Activated CD8-positive, alpha-beta T cell treated with anti-CD3 and anti-CD28 coated beads for 36 hours (primary cell): ENCODE measurements at regions not wholly inside any gene's neighbourhood (a gene's known extent, or its start where the extent isn't known, plus 50 kb on each side); places are given as distances from the start of the nearest gene placed in this dataset.

Experiments used
- ATAC-seq: fragments of 200-7000 bp; cut with Tn5 transposase; one replicate; pipeline ENCODE4 v1.10.0; 2021; ENCODE audit warnings: mild to moderate bottlenecking, moderate library complexity
- CTCF ChIA-PET: fragments of 350-600 bp; sonication (Branson Sonifier 250); formaldehyde crosslinking; loops from one replicate; lab custom pipeline; 2021; ENCODE audit warnings: antibody characterized with exemption; lab: Charles Lee
- POLR2A ChIA-PET: fragments of 350-600 bp; sonication (Branson Sonifier 250); formaldehyde crosslinking; loops from one replicate; lab custom pipeline; 2021; ENCODE audit warnings: antibody characterized with exemption; lab: Charles Lee
- DNase-seq: peaks from one replicate; pipeline ENCODE4 v3.0.0-alpha.2; 2020
- H3K27ac Mint-ChIP-seq: one replicate; pipeline ENCODE4 v1.8.0; 2021; ENCODE audit warnings: mild to moderate bottlenecking, mixed read lengths
- H3K27me3 Mint-ChIP-seq: one replicate; pipeline ENCODE4 v1.8.0; 2021; ENCODE audit warnings: mixed read lengths
- H3K36me3 Mint-ChIP-seq: one replicate; pipeline ENCODE4 v1.8.0; 2021; ENCODE audit warnings: low read depth, mixed read lengths
- H3K4me1 Mint-ChIP-seq: one replicate; pipeline ENCODE4 v1.8.0; 2021; ENCODE audit warnings: low read depth, mixed read lengths
- H3K4me3 Mint-ChIP-seq: one replicate; pipeline ENCODE4 v1.8.0; 2021; ENCODE audit warnings: mild to moderate bottlenecking, moderate library complexity, mixed read lengths
- H3K9me3 Mint-ChIP-seq: one replicate; pipeline ENCODE4 v1.8.0; 2021; ENCODE audit warnings: mixed read lengths
- CTCF ChIP-seq: fragments of 200-600 bp; IDR thresholded peaks from one replicate; pipeline ENCODE4 v1.8.0; 2022; ENCODE audit warnings: antibody characterized with exemption, mild to moderate bottlenecking
- intact Hi-C: fragments of 100-400 bp; cut with micrococcal nuclease; formaldehyde crosslinking; loops from one replicate; pipeline ENCODE4 v1.10.0; 2022

- ATAC-seq: no peak
- no peak for DNase-seq
- Mint-ChIP-seq H3K4me3 (no peak overlapping the region), H3K27me3 (no peaks in the 10 kb centered on the region), H3K36me3 (no peaks in the 10 kb centered on the region), H3K4me1 (no peaks in the 10 kb centered on the region), H3K27ac (no peak overlapping the region), H3K9me3 (peaks cover 3% of the 10 kb centered on the region)
- intact Hi-C loops: no loop called here
- ChIA-PET CTCF (no interaction called here), POLR2A (no interaction called here)
- no peak for TF ChIP-seq CTCF
Measured at GRCh38 chr3:144287001-144287400, 315.4 kb downstream of the DIPK2A start.

- DNase-seq (no peak), ATAC-seq (no peak)
- no peak for TF ChIP-seq CTCF
- H3K27ac Mint-ChIP-seq: no peak overlapping the region
- H3K36me3 Mint-ChIP-seq: no peaks in the 10 kb centered on the region
- POLR2A ChIA-PET: no interaction called here
- no peak overlapping the region for H3K4me3 Mint-ChIP-seq
- peaks cover 5% of the 10 kb centered on the region for H3K9me3 Mint-ChIP-seq
- intact Hi-C loops: no loop called here
- CTCF ChIA-PET: no interaction called here
- H3K27me3 Mint-ChIP-seq: no peaks in the 10 kb centered on the region
- no peaks in the 10 kb centered on the region for H3K4me1 Mint-ChIP-seq
Measured at GRCh38 chr3:144289057-144289456, 317.4 kb downstream of the DIPK2A start.

DNA sequence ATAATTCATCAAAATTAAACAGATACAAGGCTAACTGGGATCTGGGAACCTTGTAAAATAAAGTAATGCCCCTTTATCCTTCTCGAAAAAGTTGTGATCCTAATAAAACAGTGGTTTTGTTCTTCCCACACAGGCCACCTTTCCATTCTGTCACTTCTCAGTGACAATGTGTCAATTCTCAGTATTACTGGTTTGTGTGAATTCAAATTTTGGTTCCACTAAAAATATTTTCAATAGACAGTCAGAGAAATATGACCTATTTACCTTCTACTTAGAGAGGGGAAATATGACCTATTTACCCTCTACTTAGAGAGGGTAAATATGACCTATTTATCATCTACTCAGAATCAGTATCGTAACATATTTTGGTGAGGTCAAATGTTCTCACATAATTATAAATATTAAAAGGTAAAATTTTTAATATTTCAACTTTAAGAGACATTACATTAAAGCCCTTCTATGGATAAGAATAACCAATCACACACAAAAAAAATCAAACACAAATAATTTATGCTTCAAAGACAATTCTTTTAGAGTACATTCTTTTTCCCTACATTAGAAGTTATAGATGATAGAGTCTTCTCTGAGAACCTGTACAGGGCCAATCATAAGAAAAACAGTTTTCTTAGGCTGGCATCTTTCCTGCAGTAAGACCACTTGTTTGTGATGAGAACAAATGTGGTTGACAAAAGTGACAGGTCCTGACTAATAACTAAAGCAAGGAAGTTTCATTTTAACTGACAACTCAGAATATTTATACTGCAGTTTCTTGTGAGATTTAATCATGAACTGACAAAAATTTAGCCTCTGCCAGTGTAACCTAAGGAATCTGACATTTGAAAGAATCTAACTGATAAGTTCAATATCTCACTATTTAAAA lies 323.3 kb downstream of the DIPK2A start:
- intact Hi-C loops: no loop called here
- peaks cover 2% of the 10 kb centered on the region for H3K9me3 Mint-ChIP-seq

GRCh38 chr3:144295613-144296012 lies 324.0 kb downstream of the DIPK2A start:
- Mint-ChIP-seq H3K36me3 (no peaks in the 10 kb centered on the region), H3K9me3 (peaks cover 2% of the 10 kb centered on the region), H3K27ac (no peak overlapping the region), H3K4me3 (no peak overlapping the region), H3K4me1 (peaks cover 2% of the 10 kb centered on the region), H3K27me3 (no peaks in the 10 kb centered on the region)
- ATAC-seq: no peak
- no peak for DNase-seq
- ChIA-PET POLR2A (no interaction called here), CTCF (no interaction called here)
- no peak for TF ChIP-seq CTCF
- intact Hi-C loops: no loop called here

More for the DNA sequence above, 323.3 kb downstream of the DIPK2A start:
- CTCF ChIA-PET: no interaction called here
- H3K4me3 Mint-ChIP-seq: no peak overlapping the region
- peaks cover 2% of the 10 kb centered on the region for H3K4me1 Mint-ChIP-seq
- DNase-seq (no peak), ATAC-seq (peak; percentile 37)
- H3K27ac Mint-ChIP-seq: no peak overlapping the region
- no peaks in the 10 kb centered on the region for H3K36me3 Mint-ChIP-seq
- TF ChIP-seq CTCF: no peak
- no peaks in the 10 kb centered on the region for H3K27me3 Mint-ChIP-seq
- POLR2A ChIA-PET: no interaction called here

DNA sequence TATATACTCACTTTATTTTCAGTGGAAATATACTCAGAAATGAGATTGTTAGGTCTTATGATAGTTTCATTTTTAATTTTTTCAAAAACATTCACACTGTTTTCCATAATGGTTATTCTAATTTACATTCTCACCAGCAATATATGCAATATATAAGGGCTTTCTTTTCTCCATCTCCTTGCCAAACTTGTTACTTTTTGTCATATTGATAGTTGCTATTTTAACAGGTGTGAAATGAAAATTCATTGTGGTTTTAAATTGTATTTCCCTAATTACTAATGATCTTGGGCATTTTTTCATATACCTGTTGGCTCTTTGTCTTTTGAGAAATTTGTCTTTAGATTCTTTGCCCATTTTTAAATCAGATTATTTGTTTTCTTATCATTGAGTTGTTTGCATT lies 325.2 kb downstream of the DIPK2A start:
- CTCF ChIA-PET: no interaction called here
- intact Hi-C loops: no loop called here
- no peaks in the 10 kb centered on the region for H3K36me3 Mint-ChIP-seq
- no peak overlapping the region for H3K4me3 Mint-ChIP-seq
- peaks cover 2% of the 10 kb centered on the region for H3K27me3 Mint-ChIP-seq
- H3K4me1 Mint-ChIP-seq: peaks cover 2% of the 10 kb centered on the region
- H3K9me3 Mint-ChIP-seq: peaks cover 2% of the 10 kb centered on the region
- H3K27ac Mint-ChIP-seq: no peak overlapping the region
- POLR2A ChIA-PET: no interaction called here
- ATAC-seq: no peak
- no peak for TF ChIP-seq CTCF
- no peak for DNase-seq
